Keratinocyte (primary cell): ENCODE measurements at regions not wholly inside any gene's neighbourhood (a gene's known extent, or its start where the extent isn't known, plus 50 kb on each side); places are given as distances from the start of the nearest gene placed in this dataset.

Experiments
- DNase-seq: peaks from one replicate; pipeline ENCODE4 v3.0.0-alpha.2; 2011; ENCODE audit warnings: low read depth, missing footprints, low spot score
- FAIRE-seq: peaks from 2 replicates; lab custom pipeline; 2011; peaks lifted over from hg19 to GRCh38; lab: Jason Lieb, UNC
- H2AFZ ChIP-seq: 2 replicates; pipeline ENCODE4 v1.6.0; 2012; ENCODE audit warnings: low read length, control low read depth, inconsistent platforms; ENCODE audit not compliant: control insufficient read depth
- H3K27ac ChIP-seq: 2 replicates; pipeline ENCODE4 v1.5.1; 2011; ENCODE audit warnings: low read length; ENCODE audit not compliant: control insufficient read depth, insufficient read depth
- H3K27me3 ChIP-seq: 3 replicates; pipeline ENCODE4 v1.6.0; 2011; ENCODE audit warnings: low read length; ENCODE audit not compliant: control insufficient read depth, insufficient read depth; ENCODE audit errors: extremely low read depth
- H3K36me3 ChIP-seq, 2 experiments: 2 replicates in 1 of 2; 3 replicates in 1 of 2; pipeline ENCODE4 v1.5.1; 2011; ENCODE audit warnings: low read length in 2 of 2, mild to moderate bottlenecking in 1 of 2; ENCODE audit not compliant: control insufficient read depth in 2 of 2, insufficient read depth in 2 of 2; ENCODE audit errors: extremely low read depth in 1 of 2
- H3K4me1 ChIP-seq: 3 replicates; pipeline ENCODE4 v1.5.1; 2011; ENCODE audit warnings: low read length; ENCODE audit not compliant: control insufficient read depth, insufficient read depth; ENCODE audit errors: extremely low read depth
- H3K4me2 ChIP-seq: 3 replicates; pipeline ENCODE4 v1.6.0; 2011; ENCODE audit warnings: low read depth, low read length; ENCODE audit not compliant: control insufficient read depth, insufficient read depth; ENCODE audit errors: extremely low read depth
- H3K4me3 ChIP-seq, 3 experiments: fragments of 200-600 bp in 1 of 3; sonication (generic) in 1 of 3; 2 replicates in 2 of 3; 3 replicates in 1 of 3; pipeline ENCODE4 v1.5.1; 2011 to 2016; ENCODE audit warnings: low read length in 3 of 3, mild to moderate bottlenecking in 3 of 3, control low read depth in 2 of 3, inconsistent platforms in 1 of 3, low read depth in 1 of 3, mixed read lengths in 1 of 3, mixed run types in 1 of 3, moderate library complexity in 1 of 3; ENCODE audit not compliant: control insufficient read depth in 2 of 3, insufficient read depth in 2 of 3; ENCODE audit errors: extremely low read depth in 1 of 3
- H3K79me2 ChIP-seq: 2 replicates; pipeline ENCODE4 v1.6.0; 2012; ENCODE audit warnings: low read length; ENCODE audit not compliant: control insufficient read depth, insufficient read depth
- H3K9ac ChIP-seq: 3 replicates; pipeline ENCODE4 v1.6.0; 2011; ENCODE audit warnings: low read length; ENCODE audit not compliant: control insufficient read depth, insufficient read depth; ENCODE audit errors: extremely low read depth
- H3K9me1 ChIP-seq: 3 replicates; pipeline ENCODE4 v1.6.0; 2011; ENCODE audit warnings: low read length; ENCODE audit not compliant: control insufficient read depth, insufficient read depth; ENCODE audit errors: extremely low read depth
- H3K9me3 ChIP-seq: 2 replicates; pipeline ENCODE4 v1.5.1; 2012; ENCODE audit warnings: low read depth, low read length; ENCODE audit not compliant: control insufficient read depth
- H4K20me1 ChIP-seq: 3 replicates; pipeline ENCODE4 v1.6.0; 2011; ENCODE audit warnings: low read length; ENCODE audit not compliant: control insufficient read depth, insufficient read depth; ENCODE audit errors: extremely low read depth
- EZH2 ChIP-seq: IDR thresholded peaks from one replicate; pipeline ENCODE4 v1.6.1; 2012; ENCODE audit warnings: inconsistent platforms, mild to moderate bottlenecking, low read length, moderate library complexity
- dilution Hi-C: fragments of 300-500 bp; cut with MboI; formaldehyde crosslinking; loops from one replicate; pipeline ENCODE4 v1.7.0; 2020; ENCODE audit warnings: low sequenced_read_pairs; ENCODE audit not compliant: extremely low pct_ligation_motif_present
- TF ChIP-seq, protein P1 (sequence below), 3 experiments: IDR thresholded peaks in 1 of 3; conservative IDR thresholded peaks in 1 of 3; optimal IDR thresholded peaks in 1 of 3; 2 replicates in 2 of 3; 3 replicates in 1 of 3; pipeline versions ENCODE3 to v1.5.1; 2011; ENCODE audit warnings: low read length in 3 of 3, mild to moderate bottlenecking in 3 of 3, moderate library complexity in 2 of 3, control low read depth in 1 of 3, inconsistent platforms in 1 of 3; ENCODE audit not compliant: insufficient read depth in 2 of 3; ENCODE audit errors: extremely low read depth in 1 of 3

DNA sequence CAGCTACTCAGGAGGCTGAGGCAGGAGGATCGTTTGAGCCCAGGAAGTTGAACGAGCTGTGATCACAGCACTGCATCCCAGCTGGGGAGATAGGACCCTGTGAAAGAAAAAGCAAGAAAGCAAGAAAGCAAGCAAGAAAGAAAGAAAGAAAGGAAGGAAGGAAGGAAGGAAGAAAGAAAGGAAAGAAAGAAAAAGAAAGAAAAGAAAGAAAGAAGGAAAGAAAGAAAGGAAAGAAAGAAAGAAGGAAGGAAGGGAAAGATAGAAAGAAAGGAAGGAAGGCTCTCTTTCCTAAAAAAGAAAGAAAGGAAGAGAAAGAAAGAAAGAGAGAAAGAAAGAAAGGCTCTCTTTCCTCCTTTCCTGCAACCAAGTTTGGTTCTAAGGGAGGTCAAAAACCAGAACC lies 380.3 kb downstream of the PCNX1 start:
- no peaks in the 10 kb centered on the region for H3K36me3 ChIP-seq
- H3K27ac ChIP-seq = no peak overlapping the region
- FAIRE-seq = no peak
- no peak overlapping the region for H2AFZ ChIP-seq
- no peaks in the 10 kb centered on the region for H4K20me1 ChIP-seq
- dilution Hi-C loops = no loop called here
- H3K4me1 ChIP-seq = peaks cover 9% of the 10 kb centered on the region
- no peaks in the 10 kb centered on the region for H3K9me3 ChIP-seq
- no peaks in the 10 kb centered on the region for H3K79me2 ChIP-seq
- H3K27me3 ChIP-seq = no peaks in the 10 kb centered on the region
- no peak overlapping the region for H3K4me3 ChIP-seq
- TF ChIP-seq, protein P1, sequence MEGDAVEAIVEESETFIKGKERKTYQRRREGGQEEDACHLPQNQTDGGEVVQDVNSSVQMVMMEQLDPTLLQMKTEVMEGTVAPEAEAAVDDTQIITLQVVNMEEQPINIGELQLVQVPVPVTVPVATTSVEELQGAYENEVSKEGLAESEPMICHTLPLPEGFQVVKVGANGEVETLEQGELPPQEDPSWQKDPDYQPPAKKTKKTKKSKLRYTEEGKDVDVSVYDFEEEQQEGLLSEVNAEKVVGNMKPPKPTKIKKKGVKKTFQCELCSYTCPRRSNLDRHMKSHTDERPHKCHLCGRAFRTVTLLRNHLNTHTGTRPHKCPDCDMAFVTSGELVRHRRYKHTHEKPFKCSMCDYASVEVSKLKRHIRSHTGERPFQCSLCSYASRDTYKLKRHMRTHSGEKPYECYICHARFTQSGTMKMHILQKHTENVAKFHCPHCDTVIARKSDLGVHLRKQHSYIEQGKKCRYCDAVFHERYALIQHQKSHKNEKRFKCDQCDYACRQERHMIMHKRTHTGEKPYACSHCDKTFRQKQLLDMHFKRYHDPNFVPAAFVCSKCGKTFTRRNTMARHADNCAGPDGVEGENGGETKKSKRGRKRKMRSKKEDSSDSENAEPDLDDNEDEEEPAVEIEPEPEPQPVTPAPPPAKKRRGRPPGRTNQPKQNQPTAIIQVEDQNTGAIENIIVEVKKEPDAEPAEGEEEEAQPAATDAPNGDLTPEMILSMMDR (optimal IDR thresholded peaks at IDR 0.05 in 1 of 3, IDR thresholded peaks at IDR 0.05 in 1 of 3, conservative IDR thresholded peaks at IDR 0.05 in 1 of 3; ENCODE audit: extremely low read depth in 1 of 3, insufficient read depth in 2 of 3, low read length in 3 of 3) = no peak
- no peak for TF ChIP-seq EZH2
- no peak for DNase-seq
- H3K9ac ChIP-seq = no peak overlapping the region
- no peaks in the 10 kb centered on the region for H3K9me1 ChIP-seq
- no peak overlapping the region for H3K4me2 ChIP-seq

DNA sequence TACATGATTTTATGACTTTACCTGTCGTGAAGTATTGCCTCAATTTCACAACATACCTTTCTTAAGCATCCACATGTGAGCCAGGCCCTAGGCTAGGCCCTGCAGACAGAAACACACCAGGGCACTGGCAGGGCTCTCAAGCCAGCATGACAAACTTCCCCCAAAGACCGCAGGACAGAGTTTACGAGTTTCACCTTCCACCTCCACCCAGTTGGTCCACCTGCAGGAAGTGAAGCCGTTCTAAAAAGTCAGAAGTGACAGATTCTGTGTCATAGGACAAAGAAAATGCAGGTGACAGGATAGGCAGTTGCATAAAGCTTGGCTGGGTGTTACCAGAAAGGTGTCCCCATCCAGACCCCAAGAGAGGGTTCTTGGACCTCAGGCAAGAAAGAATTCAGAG lies 382.3 kb downstream of the PCNX1 start:
- Histone ChIP-seq H3K9me3 (no peaks in the 10 kb centered on the region), H3K27ac (no peak overlapping the region), H3K9me1 (no peaks in the 10 kb centered on the region), H3K4me1 (peaks cover 9% of the 10 kb centered on the region), H3K79me2 (no peaks in the 10 kb centered on the region), H4K20me1 (no peaks in the 10 kb centered on the region), H3K4me3 (no peak overlapping the region), H3K9ac (no peak overlapping the region), H3K4me2 (no peak overlapping the region), H2AFZ (no peak overlapping the region), H3K27me3 (no peaks in the 10 kb centered on the region), H3K36me3 (no peaks in the 10 kb centered on the region)
- FAIRE-seq (no peak), DNase-seq (no peak)
- dilution Hi-C loops = no loop called here
- no peak for TF ChIP-seq EZH2
- TF ChIP-seq, protein P1 (optimal IDR thresholded peaks at IDR 0.05 in 1 of 3, IDR thresholded peaks at IDR 0.05 in 1 of 3, conservative IDR thresholded peaks at IDR 0.05 in 1 of 3; ENCODE audit: extremely low read depth in 1 of 3, insufficient read depth in 2 of 3, low read length in 3 of 3) = no peak
